ENCODE measurements at regions not wholly inside any gene's neighbourhood (a gene's known extent, or its start where the extent isn't known, plus 50 kb on each side); places are given as distances from the start of the nearest gene placed in this dataset.

GRCh38 chr11:86129740-86130540 is 61.1 kb upstream of the PICALM start:
- ATAC-seq (no peak), DNase-seq (no peak)
- Histone ChIP-seq H3K36me3 (no peaks in the 10 kb centered on the region), H3K4me1 (peaks cover 0 to 9% (median 0%) of the 10 kb centered on the region in 12 donors), H3K4me3 (no peak overlapping the region), H3K27me3 (no peaks in the 10 kb centered on the region), H3K9me3 (no peaks in the 10 kb centered on the region), H3K27ac (no peak overlapping the region)
- 82 to 86% (median 84%) methylated on average over 3 of the region's 3 CpGs for WGBS, 4 donors
- intact Hi-C loops (cut with DNase I) = no loop called here
- no peak for TF ChIP-seq CTCF (IDR thresholded peaks at IDR 0.05)

GRCh38 chr11:86128914-86129313 is 60.0 kb upstream of the PICALM start:
- Histone ChIP-seq H3K4me1 (no peaks in the 10 kb centered on the region), H3K9me3 (no peaks in the 10 kb centered on the region), H3K27ac (no peak overlapping the region), H3K27me3 (no peaks in the 10 kb centered on the region), H3K4me3 (no peak overlapping the region), H3K36me3 (no peaks in the 10 kb centered on the region)
- DNase-seq (no peak), ATAC-seq (no peak)
- no peak for TF ChIP-seq POLR2A (IDR thresholded peaks at IDR 0.05)
- TF ChIP-seq CTCF (IDR thresholded peaks at IDR 0.05) = no peak
- WGBS, 4 donors = 77 to 99% (median 92%) methylated on average over 2 of the region's 2 CpGs
- intact Hi-C loops (cut with DNase I) = no loop called here

DNA sequence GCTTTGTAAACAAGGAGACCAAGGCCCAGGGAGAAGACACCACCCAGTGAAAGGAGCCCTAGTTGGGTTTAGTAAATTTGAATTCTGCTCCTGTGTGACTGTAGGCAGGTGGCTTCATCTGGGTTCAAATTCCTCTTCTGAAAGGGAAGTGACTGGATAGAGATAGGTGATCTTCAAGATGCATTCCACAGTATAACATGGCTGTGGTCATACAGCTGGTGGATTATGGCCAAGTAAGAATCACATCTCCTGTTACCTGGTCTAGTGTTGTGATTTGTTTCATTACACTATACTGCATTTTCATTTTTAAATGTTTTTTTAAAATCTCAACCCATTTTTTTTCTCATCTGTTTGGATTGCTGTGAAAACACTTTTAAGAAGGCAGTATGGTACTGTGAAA is 58.0 kb upstream of the PICALM start:
- no peak for TF ChIP-seq POLR2A (IDR thresholded peaks at IDR 0.05)
- TF ChIP-seq CTCF (IDR thresholded peaks at IDR 0.05) = no peak

DNA sequence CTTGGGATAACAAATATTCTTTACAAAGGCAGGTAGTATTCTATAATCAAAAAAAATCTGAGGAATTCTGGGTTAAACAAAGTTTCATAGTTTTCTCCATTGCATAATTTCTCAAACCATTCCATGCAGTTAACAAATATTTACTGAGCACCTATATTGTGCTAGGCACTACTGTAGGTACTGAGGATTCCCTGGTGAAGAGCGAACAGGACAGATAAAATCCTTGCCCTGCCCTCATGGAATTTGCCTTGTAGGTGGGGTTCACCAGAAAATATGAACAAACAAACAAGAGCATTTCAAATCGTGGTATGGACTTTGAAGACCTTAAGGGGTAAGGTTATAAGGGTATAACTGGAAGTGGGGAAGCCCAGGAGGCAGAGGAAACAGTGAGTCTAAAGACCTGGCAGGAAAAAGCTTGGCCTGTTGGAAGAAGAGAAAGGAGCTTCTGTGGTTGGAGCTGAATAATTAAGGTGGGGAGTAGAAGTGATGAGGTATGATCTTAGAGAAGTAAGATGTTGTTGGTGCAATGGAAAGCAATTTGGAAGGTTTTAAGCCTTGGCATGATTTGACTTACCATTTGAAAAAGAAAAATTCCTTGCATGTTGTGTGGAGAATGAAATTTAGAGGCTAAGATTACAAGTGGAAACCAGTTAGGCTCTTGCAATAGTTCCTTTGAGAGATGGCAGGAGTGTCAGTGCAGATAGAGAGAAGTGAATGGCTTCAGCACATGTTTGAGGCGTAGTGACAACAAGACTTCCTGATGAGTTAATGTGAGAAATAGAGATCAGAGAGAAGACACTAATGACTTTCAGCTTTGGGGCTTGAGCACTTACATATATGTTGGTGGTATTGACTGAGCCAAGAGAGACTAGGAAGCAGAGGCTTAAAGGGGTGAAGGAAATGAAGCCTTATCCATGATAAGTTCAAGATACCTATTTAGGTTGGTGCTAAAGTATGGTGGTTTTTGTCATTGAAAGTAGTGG is 55.7 kb upstream of the PICALM start:
- Histone ChIP-seq H3K4me3 (no peak overlapping the region), H3K36me3 (no peaks in the 10 kb centered on the region), H3K4me1 (no peaks in the 10 kb centered on the region), H3K27me3 (no peaks in the 10 kb centered on the region), H3K9me3 (no peaks in the 10 kb centered on the region), H3K27ac (no peak overlapping the region)
- no peak for TF ChIP-seq CTCF (IDR thresholded peaks at IDR 0.05)
- TF ChIP-seq POLR2A (IDR thresholded peaks at IDR 0.05) = no peak
- intact Hi-C loops (cut with DNase I) = no loop called here
- DNase-seq = no peak
- 85 to 92% (median 89%) methylated on average over 3 of the region's 3 CpGs for WGBS, 4 donors
- ATAC-seq = no peak

More for the DNA sequence above, 58.0 kb upstream of the PICALM start:
- no peaks in the 10 kb centered on the region for H3K27me3 ChIP-seq
- no peak for ATAC-seq
- DNase-seq = no peak
- no peaks in the 10 kb centered on the region for H3K4me1 ChIP-seq
- H3K9me3 ChIP-seq = no peaks in the 10 kb centered on the region
- H3K36me3 ChIP-seq = no peaks in the 10 kb centered on the region
- intact Hi-C loops (cut with DNase I) = no loop called here
- no peak overlapping the region for H3K27ac ChIP-seq
- no peak overlapping the region for H3K4me3 ChIP-seq
